H1 (cell line): ENCODE measurements at regions not wholly inside any gene's neighbourhood (a gene's known extent, or its start where the extent isn't known, plus 50 kb on each side); places are given as distances from the start of the nearest gene placed in this dataset.

Source experiments
- CEBPB ChIP-seq: IDR thresholded peaks from 2 replicates; pipeline ENCODE4 v1.6.1; 2012; ENCODE audit warnings: low read depth, low read length
- HDAC6 ChIP-seq: IDR thresholded peaks from one replicate; pipeline ENCODE4 v1.7.1; 2012; ENCODE audit warnings: low read depth, mild to moderate bottlenecking, inconsistent platforms, low read length, moderate library complexity
- POLR2AphosphoS5 ChIP-seq: IDR thresholded peaks from 2 replicates; pipeline ENCODE4 v1.6.1; 2011; ENCODE audit warnings: low read depth, low read length

- no peak for TF ChIP-seq HDAC6
- no peak for TF ChIP-seq POLR2AphosphoS5
- no peak for TF ChIP-seq CEBPB
Measured at GRCh38 chr1:106727171-106727570, 329.3 kb upstream of the PRMT6 start (continued).
